Renal pelvis (tissue), 1 donor: ENCODE measurements at regions not wholly inside any gene's neighbourhood (a gene's known extent, or its start where the extent isn't known, plus 50 kb on each side); places are given as distances from the start of the nearest gene placed in this dataset.

ENCODE experiments used
- DNase-seq: peaks from one replicate; pipeline ENCODE4 v3.0.0-alpha.2; 2013

GRCh38 chr12:18969512-18969911, 160.0 kb upstream of the PLEKHA5 start:
- no peak for DNase-seq

GRCh38 chr12:18970603-18971002, 158.9 kb upstream of the PLEKHA5 start:
- DNase-seq = no peak

DNA sequence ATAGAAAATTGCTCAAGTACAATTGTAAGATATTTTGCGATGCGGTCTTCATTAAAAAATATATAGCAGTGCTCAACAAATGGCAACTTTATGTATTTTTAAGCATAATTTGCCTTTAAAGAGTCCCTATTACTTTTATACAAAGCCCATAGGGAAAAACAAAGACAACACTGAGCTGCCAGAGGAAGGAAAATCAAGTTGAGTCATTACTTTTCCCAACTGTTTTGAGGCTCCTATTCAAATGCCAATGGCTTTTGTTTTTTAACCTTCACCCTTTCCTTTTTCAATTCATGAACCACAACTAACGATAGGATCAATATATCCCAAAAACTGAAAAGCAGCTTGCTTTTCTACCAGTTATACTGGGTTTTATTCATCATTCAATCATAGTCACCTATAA, 157.6 kb upstream of the PLEKHA5 start:
- no peak for DNase-seq

- DNase-seq = no peak
Observed at GRCh38 chr12:18975933-18976332, 153.6 kb upstream of the PLEKHA5 start.

DNA sequence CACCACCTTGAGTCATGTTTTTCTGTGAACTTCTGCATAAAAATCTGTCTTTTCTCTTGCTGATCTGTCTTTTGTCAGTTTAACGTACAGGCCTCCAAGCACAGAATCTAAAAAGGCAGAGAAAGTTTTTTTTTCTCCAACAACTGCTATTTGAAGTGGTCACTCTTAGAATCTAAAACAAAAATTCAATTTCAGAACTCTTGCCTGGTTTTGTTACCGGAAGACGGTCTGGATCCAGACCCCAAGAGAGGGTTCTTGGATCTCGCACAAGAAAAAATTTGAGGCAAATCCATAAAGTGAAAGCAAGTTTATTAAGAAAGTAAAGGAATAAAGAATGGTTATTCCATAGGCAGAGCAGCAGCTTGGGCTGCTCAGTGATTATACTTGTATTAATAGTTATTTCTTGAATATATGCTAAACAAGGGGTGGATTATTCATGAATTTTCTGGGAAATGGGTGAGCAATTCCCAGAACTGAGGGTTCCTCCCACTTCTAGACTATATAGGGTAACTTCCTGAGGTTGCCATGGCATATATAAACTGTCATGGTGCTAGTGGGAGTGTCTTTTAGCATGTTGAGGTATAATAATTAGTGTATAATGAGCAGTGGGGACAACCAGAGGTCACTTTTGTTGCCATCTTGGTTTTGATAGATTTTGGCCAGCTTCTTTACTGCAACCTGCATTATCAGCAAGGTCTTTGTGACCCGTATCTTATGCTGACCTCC, 150.0 kb upstream of the PLEKHA5 start:
- DNase-seq = no peak

DNA sequence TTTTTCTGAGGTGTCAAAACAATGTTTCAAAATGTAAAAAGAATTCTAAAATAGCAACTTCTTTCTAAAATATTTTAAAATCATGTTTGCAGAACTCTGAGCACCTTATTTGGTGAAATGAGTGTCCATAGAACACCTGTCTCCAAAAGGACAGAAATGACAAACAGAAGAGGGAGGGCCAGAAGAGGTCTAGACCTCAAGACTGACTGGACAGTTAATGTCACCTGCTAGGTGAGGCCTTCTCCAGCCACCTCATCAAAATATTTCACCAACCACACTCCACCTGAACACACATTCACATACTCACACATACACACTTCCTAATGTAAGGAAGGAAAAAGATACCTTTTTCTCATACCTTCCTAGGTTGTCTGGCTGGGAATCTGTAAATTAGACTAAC, 147.8 kb upstream of the PLEKHA5 start:
- no peak for DNase-seq

- DNase-seq = no peak
Observed at GRCh38 chr12:18982226-18982949, 147.1 kb upstream of the PLEKHA5 start.

- no peak for DNase-seq
Observed at GRCh38 chr12:18983854-18984253, 145.7 kb upstream of the PLEKHA5 start.

DNA sequence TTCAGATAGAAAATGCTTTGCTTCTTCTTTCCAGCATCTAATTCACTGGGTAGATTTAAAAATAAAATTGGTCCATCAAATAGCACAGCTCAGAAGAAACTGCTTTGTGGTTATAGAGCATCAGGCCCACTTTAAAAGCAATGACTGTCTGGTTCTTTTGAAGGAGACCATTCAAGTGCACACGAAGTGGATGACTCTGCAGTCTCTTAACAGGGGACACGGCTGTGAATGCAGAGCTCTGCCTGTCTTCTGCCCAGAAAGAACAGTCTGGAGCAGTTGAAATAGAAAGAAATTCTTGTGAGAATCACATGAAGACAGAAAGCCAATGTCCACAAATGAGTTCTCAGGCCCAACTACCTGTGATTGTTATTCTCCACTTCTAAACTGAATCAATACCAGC, 138.7 kb upstream of the PLEKHA5 start:
- no peak for DNase-seq

DNA sequence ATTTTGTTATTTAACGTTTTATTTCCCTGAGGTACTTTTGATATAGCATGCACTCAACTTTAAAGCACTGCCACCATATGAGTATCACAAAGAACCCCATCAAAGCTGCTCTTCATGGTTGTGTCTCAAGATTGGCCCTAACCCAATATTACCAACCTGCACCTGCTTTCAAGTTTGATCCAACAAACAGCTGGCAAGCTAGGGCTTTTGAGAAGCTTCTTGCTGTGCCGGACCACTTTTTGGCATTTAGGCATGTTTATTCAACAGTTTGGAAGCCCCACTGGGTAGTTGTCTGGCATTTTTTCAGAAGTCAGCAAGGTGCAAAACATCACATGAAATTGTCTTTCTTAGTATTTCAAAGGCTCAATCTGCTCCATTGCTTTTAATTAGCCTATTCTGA, 137.2 kb upstream of the PLEKHA5 start:
- DNase-seq = no peak

- no peak for DNase-seq
Observed at GRCh38 chr12:18998343-18999261, 130.9 kb upstream of the PLEKHA5 start.

DNA sequence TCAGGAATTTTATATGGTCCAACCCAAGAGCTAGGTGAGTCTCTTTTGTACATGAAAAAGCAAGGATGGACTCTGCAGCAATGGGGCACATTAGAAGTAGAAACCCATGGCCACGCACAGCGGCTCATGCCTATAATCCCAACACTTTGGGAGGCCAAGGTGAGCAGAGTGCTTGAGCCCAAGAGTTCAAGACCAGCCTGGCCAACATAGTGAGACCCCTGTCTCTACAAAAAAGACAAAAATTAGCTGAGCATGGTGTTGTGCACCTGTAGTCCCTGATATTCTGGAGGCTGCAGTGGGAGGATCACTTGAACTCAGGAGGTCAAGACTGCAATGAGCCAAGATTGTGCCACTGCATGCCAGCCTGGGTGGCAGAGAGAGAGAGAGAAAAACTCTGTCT, 128.7 kb upstream of the PLEKHA5 start:
- DNase-seq = no peak

GRCh38 chr12:19002216-19002615, 127.3 kb upstream of the PLEKHA5 start:
- no peak for DNase-seq

GRCh38 chr12:19003141-19003540, 126.4 kb upstream of the PLEKHA5 start:
- DNase-seq = no peak

DNA sequence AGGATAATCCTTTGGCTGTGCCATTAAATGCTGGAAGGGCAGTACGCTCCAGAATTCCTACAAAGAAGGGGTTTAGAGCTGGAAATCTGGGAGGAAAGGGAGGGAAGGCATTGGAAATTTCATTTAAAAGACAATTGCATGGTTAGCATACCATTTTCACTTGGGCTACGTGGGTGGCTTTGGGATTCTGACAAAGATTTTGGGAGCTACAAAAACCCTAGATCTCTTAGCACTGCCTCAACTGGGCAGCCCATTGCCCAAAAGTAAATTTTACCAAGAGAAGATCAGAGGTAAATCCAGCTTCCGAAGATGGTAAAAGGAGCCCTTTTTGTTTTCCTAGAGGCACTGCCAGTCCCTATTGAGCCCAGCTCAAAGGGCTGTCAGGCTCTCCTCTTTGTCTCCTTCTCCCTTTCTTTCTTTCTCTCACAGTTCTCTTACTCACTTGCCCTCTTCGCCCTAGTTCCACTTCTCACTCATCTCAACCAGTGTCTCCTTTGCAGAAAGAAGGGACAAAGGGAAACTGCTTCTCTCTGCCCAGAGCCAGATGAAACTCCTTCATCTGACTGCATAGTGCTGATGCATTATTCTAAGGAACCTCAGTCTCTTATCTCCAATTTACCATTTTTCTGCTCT, 125.4 kb upstream of the PLEKHA5 start:
- no peak for DNase-seq

GRCh38 chr12:19005257-19005801, 124.2 kb upstream of the PLEKHA5 start:
- no peak for DNase-seq

GRCh38 chr12:19006626-19007137, 122.9 kb upstream of the PLEKHA5 start:
- no peak for DNase-seq

- no peak for DNase-seq
Observed at GRCh38 chr12:19008102-19008501, 121.4 kb upstream of the PLEKHA5 start.

GRCh38 chr12:19010087-19010486, 119.4 kb upstream of the PLEKHA5 start:
- DNase-seq = no peak

DNA sequence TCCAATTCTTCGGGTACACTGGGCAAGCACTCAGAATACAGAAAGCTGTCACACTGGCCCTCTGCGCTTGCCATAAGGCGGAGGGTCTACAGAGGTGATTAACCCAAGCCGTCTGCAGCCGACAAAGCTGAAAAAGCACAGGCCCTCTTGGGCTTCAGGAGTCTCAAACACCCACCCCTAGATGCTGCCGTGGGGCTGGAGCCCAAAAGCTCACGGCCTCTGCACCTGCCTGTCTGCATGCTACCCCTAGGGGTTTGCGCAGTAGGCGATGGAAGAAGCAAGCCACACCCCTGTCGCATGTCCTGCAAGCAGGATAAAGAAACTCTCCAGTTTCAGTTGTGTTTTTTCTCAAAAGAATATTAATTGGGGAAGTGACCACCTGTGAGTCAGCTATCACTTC, 118.8 kb upstream of the PLEKHA5 start:
- DNase-seq = no peak

- DNase-seq = no peak
Observed at GRCh38 chr12:19012965-19013364, 116.6 kb upstream of the PLEKHA5 start.

DNA sequence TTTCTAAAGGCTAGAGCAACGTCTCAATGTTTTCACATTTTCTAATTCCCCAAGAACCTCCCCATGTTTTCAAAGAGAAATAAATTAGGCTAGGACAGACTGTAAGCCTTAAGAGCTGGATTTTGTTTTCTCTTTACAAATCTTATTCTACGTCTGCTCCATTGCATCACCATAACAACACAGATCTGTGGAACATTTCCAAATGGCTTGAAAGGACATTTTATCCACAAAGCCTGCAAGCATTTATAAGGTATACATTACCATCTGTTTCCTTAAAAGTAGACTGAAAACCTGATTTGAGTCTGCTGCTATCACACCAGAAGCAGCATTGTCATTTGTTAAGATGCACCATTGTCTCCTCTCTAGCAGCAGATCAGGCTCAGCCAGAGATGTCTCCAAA, 115.3 kb upstream of the PLEKHA5 start:
- DNase-seq = no peak
